HCT116 (cell line): ENCODE measurements at regions not wholly inside any gene's neighbourhood (a gene's known extent, or its start where the extent isn't known, plus 50 kb on each side); places are given as distances from the start of the nearest gene placed in this dataset.

Source experiments
- ATAC-seq: fragments of 200-7000 bp; cut with Tn5 transposase; 2 replicates; pipeline ENCODE4 v1.9.1; 2020; ENCODE audit warnings: mild to moderate bottlenecking, moderate library complexity
- BruUV-seq: library from RNA; stranded (reverse); fragments of 400-500 nt; replicated peaks from 2 replicates; lab custom pipeline; 2021; lab: Mats Ljungman, UMichigan
- CTCF ChIA-PET: fragments of 300-600 bp; sonication (Branson Sonifier 250); formaldehyde crosslinking; loops from one replicate; lab custom pipeline; 2021; ENCODE audit warnings: antibody characterized with exemption; lab: Charles Lee
- POLR2A ChIA-PET: fragments of 300-600, 350-600 bp; sonication (Branson Sonifier 250); formaldehyde crosslinking; loops from one replicate; lab custom pipeline; 2021; ENCODE audit warnings: antibody characterized with exemption; lab: Charles Lee
- RAD21 ChIA-PET, 2 experiments: fragments of 300-600 bp; sonication (Branson Sonifier 250); formaldehyde crosslinking; loops; one replicate each; lab custom pipeline; 2023; ENCODE audit warnings: low total read pairs in 2 of 2; ENCODE audit not compliant: uncharacterized antibody in 2 of 2, unreplicated experiment in 2 of 2, low non-redundant PET in 1 of 2; lab: Charles Lee
- DNase-seq: peaks from one replicate; pipeline ENCODE4 v3.0.0-alpha.2; 2010; ENCODE audit warnings: low read depth, low spot score
- H2AFZ ChIP-seq: fragments of 200-600 bp; shearing (Covaris generic), sonication (generic); 2 replicates; pipeline ENCODE4 v1.6.1; 2017; ENCODE audit warnings: low read depth, mixed run types, mixed read lengths, antibody characterized with exemption, low read length; ENCODE audit not compliant: poor library complexity, severe bottlenecking
- H3K27ac ChIP-seq: 2 replicates; pipeline ENCODE4 v1.5.1; 2012; ENCODE audit warnings: low read depth, low read length
- H3K27me3 ChIP-seq: fragments of 200-600 bp; sonication (generic); 2 replicates; pipeline ENCODE4 v1.6.1; 2016; ENCODE audit warnings: mixed run types, low read length, mixed read lengths; ENCODE audit not compliant: insufficient read depth
- H3K36me3 ChIP-seq, 2 experiments: fragments of 200-500 bp in 1 of 2; fragments of 200-600 bp in 1 of 2; sonication (Bioruptor generic) in 1 of 2; sonication (generic) in 1 of 2; 2 replicates each; pipeline versions ENCODE4 v1.5.1 to v1.6.1; 2014 to 2016; ENCODE audit warnings: low read length in 2 of 2, inconsistent platforms in 1 of 2, mixed read lengths in 1 of 2, mixed run types in 1 of 2; ENCODE audit not compliant: insufficient read depth in 2 of 2, control insufficient read depth in 1 of 2
- H3K4me1 ChIP-seq, 2 experiments: fragments of 200-600 bp in 1 of 2; sonication (generic) in 1 of 2; 2 replicates each; pipeline versions ENCODE4 v1.5.1 to v1.6.1; 2012 to 2017; ENCODE audit warnings: low read length in 2 of 2, inconsistent platforms in 1 of 2, mild to moderate bottlenecking in 1 of 2, mixed read lengths in 1 of 2, mixed run types in 1 of 2, moderate library complexity in 1 of 2; ENCODE audit not compliant: insufficient read depth in 2 of 2, control insufficient read depth in 1 of 2
- H3K4me2 ChIP-seq: fragments of 200-600 bp; sonication (generic); 2 replicates; pipeline ENCODE4 v1.6.1; 2017; ENCODE audit warnings: mixed run types, low read length, mixed read lengths
- H3K4me3 ChIP-seq, 2 experiments: fragments of 200-600 bp in 1 of 2; sonication (generic) in 1 of 2; replicated peaks in 1 of 2; 2 replicates each; pipeline ENCODE4 v1.5.1; 2011 to 2016; ENCODE audit warnings: low read length in 2 of 2, control low read depth in 1 of 2, low read depth in 1 of 2, mild to moderate bottlenecking in 1 of 2, mixed read lengths in 1 of 2, mixed run types in 1 of 2
- H3K79me2 ChIP-seq: fragments of 200-600 bp; sonication (generic); 2 replicates; pipeline ENCODE4 v1.6.1; 2017; ENCODE audit warnings: mild to moderate bottlenecking, mixed run types, low read length, moderate library complexity, mixed read lengths; ENCODE audit not compliant: insufficient read depth
- H3K9ac ChIP-seq: fragments of 200-600 bp; sonication (generic); 2 replicates; pipeline ENCODE4 v1.6.1; 2016; ENCODE audit warnings: low read length, mixed read lengths
- H3K9me2 ChIP-seq: fragments of 200-600 bp; sonication (generic), shearing (Covaris generic); 2 replicates; pipeline ENCODE4 v1.6.1; 2017; ENCODE audit warnings: mixed run types, mild to moderate bottlenecking, moderate library complexity; ENCODE audit not compliant: insufficient read depth
- H3K9me3 ChIP-seq, 2 experiments: fragments of 200-500 bp in 1 of 2; fragments of 200-600 bp in 1 of 2; sonication (Bioruptor generic) in 1 of 2; sonication (generic) in 1 of 2; 2 replicates each; pipeline ENCODE4 v1.6.1; 2014 to 2017; ENCODE audit warnings: low read length in 2 of 2, mixed read lengths in 2 of 2, inconsistent platforms in 1 of 2, low read depth in 1 of 2, mild to moderate bottlenecking in 1 of 2, mixed run types in 1 of 2, moderate library complexity in 1 of 2; ENCODE audit not compliant: control insufficient read depth in 1 of 2, insufficient read depth in 1 of 2
- H4K20me1 ChIP-seq: fragments of 200-600 bp; sonication (generic), shearing (Covaris generic); 2 replicates; pipeline ENCODE4 v1.6.1; 2017; ENCODE audit warnings: mixed run types, mild to moderate bottlenecking, moderate library complexity; ENCODE audit not compliant: insufficient read depth
- ATF3 ChIP-seq: IDR thresholded peaks from 2 replicates; pipeline ENCODE4 v1.6.1; 2012
- FOSL1 ChIP-seq: IDR thresholded peaks from 2 replicates; pipeline ENCODE4 v1.6.1; 2012; ENCODE audit warnings: low read depth
- JUND ChIP-seq: IDR thresholded peaks from 2 replicates; pipeline ENCODE4 v1.6.1; 2012
- MAX ChIP-seq: IDR thresholded peaks from 2 replicates; pipeline ENCODE4 v1.6.1; 2012
- RAD21 ChIP-seq: IDR thresholded peaks from 2 replicates; pipeline ENCODE4 v1.6.1; 2012; ENCODE audit warnings: low read depth, mild to moderate bottlenecking
- REST ChIP-seq: IDR thresholded peaks from 2 replicates; pipeline ENCODE4 v1.6.1; 2012; ENCODE audit warnings: low read depth
- SP1 ChIP-seq: IDR thresholded peaks from 2 replicates; pipeline ENCODE4 v1.6.1; 2012; ENCODE audit warnings: low read depth
- SRF ChIP-seq: IDR thresholded peaks from 2 replicates; pipeline ENCODE4 v1.6.1; 2012; ENCODE audit warnings: low read depth
- ZFX ChIP-seq: fragments of 450-650 bp; IDR thresholded peaks from 2 replicates; pipeline ENCODE4 v1.6.1; 2017
- intact Hi-C: fragments of 100-400 bp; cut with micrococcal nuclease; formaldehyde crosslinking; loops from 2 replicates; pipeline ENCODE4 v1.10.0; 2022

GRCh38 chr2:225742487-225742886 is 343.0 kb downstream of the NYAP2 start (continued):
- TF ChIP-seq REST (no peak), RAD21 (no peak), JUND (no peak)

- DNase-seq (no peak), ATAC-seq (no peak)
- Histone ChIP-seq H3K9me2 (no peaks in the 10 kb centered on the region), H4K20me1 (no peaks in the 10 kb centered on the region), H3K27ac (no peak overlapping the region), H3K4me3 (no peak overlapping the region), H3K27me3 (no peaks in the 10 kb centered on the region), H3K9ac (no peak overlapping the region), H3K36me3 (no peaks in the 10 kb centered on the region), H3K4me2 (no peak overlapping the region), H3K79me2 (no peaks in the 10 kb centered on the region), H3K4me1 (peaks cover 26 to 31% of the 10 kb centered on the region in 2 experiments), H2AFZ (no peak overlapping the region), H3K9me3 (no peaks in the 10 kb centered on the region)
- ChIA-PET RAD21 (no interaction called here), CTCF (no interaction called here), POLR2A (no interaction called here)
- no TSS peak for BruUV-seq
- no peak for TF ChIP-seq SP1
- no peak for TF ChIP-seq FOSL1
- TF ChIP-seq SRF: no peak
- TF ChIP-seq MAX: no peak
- no peak for TF ChIP-seq ATF3
- no peak for TF ChIP-seq ZFX
- intact Hi-C loops: no loop called here
Observed at GRCh38 chr2:225740086-225740485, 340.6 kb downstream of the NYAP2 start.
